ENCODE measurements at regions not wholly inside any gene's neighbourhood (a gene's known extent, or its start where the extent isn't known, plus 50 kb on each side); places are given as distances from the start of the nearest gene placed in this dataset.

DNA sequence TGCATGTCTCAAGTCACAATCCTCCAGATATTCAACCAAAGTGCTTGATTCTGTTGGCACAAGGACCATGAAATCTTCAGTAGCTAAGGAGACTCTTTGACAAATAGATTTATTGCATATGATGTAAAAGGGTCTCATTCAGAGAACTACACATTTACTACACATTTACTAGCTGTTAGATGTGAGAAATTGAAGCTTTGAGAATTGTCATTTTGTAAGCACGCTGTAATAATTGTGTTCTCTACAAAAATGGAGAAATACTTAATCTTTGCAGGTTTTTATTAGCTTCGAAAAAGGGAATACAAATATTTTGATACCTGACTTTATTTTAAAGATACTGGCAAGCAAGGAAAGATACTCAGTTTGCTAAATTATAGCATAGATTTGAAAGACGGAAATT, 70.2 kb upstream of the CHD2 start:
- H3K36me3 ChIP-seq (ENCODE audit: control insufficient read depth, insufficient read depth, low read length): no peaks in the 10 kb centered on the region
- no peaks in the 10 kb centered on the region for H3K27me3 ChIP-seq (ENCODE audit: control insufficient read depth, insufficient read depth, low read length)
- no peaks in the 10 kb centered on the region for H3K79me2 ChIP-seq
- TF ChIP-seq, protein P1, sequence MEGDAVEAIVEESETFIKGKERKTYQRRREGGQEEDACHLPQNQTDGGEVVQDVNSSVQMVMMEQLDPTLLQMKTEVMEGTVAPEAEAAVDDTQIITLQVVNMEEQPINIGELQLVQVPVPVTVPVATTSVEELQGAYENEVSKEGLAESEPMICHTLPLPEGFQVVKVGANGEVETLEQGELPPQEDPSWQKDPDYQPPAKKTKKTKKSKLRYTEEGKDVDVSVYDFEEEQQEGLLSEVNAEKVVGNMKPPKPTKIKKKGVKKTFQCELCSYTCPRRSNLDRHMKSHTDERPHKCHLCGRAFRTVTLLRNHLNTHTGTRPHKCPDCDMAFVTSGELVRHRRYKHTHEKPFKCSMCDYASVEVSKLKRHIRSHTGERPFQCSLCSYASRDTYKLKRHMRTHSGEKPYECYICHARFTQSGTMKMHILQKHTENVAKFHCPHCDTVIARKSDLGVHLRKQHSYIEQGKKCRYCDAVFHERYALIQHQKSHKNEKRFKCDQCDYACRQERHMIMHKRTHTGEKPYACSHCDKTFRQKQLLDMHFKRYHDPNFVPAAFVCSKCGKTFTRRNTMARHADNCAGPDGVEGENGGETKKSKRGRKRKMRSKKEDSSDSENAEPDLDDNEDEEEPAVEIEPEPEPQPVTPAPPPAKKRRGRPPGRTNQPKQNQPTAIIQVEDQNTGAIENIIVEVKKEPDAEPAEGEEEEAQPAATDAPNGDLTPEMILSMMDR (IDR thresholded peaks at IDR 0.05): no peak
- H3K4me3 ChIP-seq (ENCODE audit: low read depth, low read length): no peak overlapping the region
- H3K9me3 ChIP-seq (ENCODE audit: control insufficient read depth, low read length): no peaks in the 10 kb centered on the region
- no peak overlapping the region for H2AFZ ChIP-seq
- H3K4me2 ChIP-seq (ENCODE audit: low read length): no peak overlapping the region
- H3K27ac ChIP-seq: no peak overlapping the region
- H3K4me1 ChIP-seq: peaks cover 15% of the 10 kb centered on the region
- H3K9ac ChIP-seq: no peak overlapping the region

GRCh38 chr15:92831336-92831654, 68.8 kb upstream of the CHD2 start:
- Histone ChIP-seq H3K4me3 (ENCODE audit: low read depth, low read length) (peak overlapping the region; percentile 37), H3K27me3 (ENCODE audit: control insufficient read depth, insufficient read depth, low read length) (no peaks in the 10 kb centered on the region), H3K4me1 (peaks cover 15% of the 10 kb centered on the region), H3K79me2 (no peaks in the 10 kb centered on the region), H3K9ac (peak overlapping the region; percentile 37), H2AFZ (peak overlapping the region; percentile 84), H3K36me3 (ENCODE audit: control insufficient read depth, insufficient read depth, low read length) (no peaks in the 10 kb centered on the region), H3K9me3 (ENCODE audit: control insufficient read depth, low read length) (no peaks in the 10 kb centered on the region), H3K4me2 (ENCODE audit: low read length) (peak overlapping the region; percentile 61), H3K27ac (peak overlapping the region; percentile 91)
- TF ChIP-seq, protein P1 (IDR thresholded peaks at IDR 0.05): no peak

DNA sequence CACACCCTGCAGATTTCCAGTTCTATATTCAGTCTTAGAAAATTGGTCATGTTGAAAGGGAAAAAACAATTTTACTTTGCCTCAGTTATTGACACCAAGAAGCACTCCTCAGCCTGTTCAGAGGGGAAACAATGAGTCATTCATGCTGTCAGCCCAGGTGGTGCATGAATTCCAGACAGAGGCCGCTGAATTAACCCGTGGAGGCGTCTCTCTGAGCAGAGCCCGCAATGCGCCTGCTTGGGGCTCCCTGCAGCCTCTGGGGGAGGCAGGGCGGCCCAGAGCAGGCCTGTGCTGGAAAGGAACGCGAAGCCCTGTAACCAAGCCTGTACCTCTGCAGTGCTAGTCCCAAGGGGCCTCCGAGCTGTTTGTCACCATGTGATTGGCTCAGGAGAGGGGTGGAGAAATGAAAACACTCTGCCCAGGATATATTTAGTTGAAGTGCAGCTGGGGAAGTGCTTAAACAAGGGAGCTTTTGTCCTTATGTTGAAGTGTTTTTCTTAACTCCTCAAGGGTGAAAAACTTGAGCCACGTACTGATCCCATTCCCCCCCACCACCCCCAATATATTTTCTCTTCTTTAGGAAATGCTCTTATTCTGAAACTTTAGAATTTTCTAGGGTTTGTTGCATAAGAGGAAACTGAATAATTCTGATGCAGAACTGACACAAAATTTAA, 68.3 kb upstream of the CHD2 start:
- TF ChIP-seq, protein P1 (IDR thresholded peaks at IDR 0.05): no peak

DNA sequence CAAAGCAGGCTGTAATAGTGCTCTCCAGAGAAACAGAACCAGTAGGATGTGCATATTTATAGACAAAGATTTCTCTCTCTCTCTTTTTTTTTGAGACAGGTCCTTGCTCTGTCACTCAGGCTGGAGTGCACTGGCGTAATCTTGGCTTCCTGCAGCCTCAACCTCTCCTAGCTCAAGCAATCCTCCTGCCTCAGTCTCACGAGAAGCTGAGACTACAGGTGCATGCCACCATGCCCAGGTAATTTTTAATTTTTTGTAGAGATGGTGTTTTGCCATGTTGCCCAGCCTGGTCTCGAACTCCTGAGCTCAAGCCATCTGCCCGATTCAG, 67.1 kb upstream of the CHD2 start:
- TF ChIP-seq, protein P1 (IDR thresholded peaks at IDR 0.05): no peak
- H3K9ac ChIP-seq: no peak overlapping the region
- H3K4me3 ChIP-seq (ENCODE audit: low read depth, low read length): peak overlapping the region; percentile 33

More for the DNA sequence above, 68.3 kb upstream of the CHD2 start:
- Histone ChIP-seq H3K27me3 (ENCODE audit: control insufficient read depth, insufficient read depth, low read length) (no peaks in the 10 kb centered on the region), H3K9ac (peak overlapping the region; percentile 37), H3K27ac (peak overlapping the region; percentile 91), H3K4me3 (ENCODE audit: low read depth, low read length) (peak overlapping the region; percentile 37), H3K79me2 (no peaks in the 10 kb centered on the region), H3K4me1 (peaks cover 15% of the 10 kb centered on the region), H2AFZ (peak overlapping the region; percentile 84), H3K4me2 (ENCODE audit: low read length) (peak overlapping the region; percentile 61), H3K9me3 (ENCODE audit: control insufficient read depth, low read length) (no peaks in the 10 kb centered on the region), H3K36me3 (ENCODE audit: control insufficient read depth, insufficient read depth, low read length) (no peaks in the 10 kb centered on the region)

More for the DNA sequence above, 67.1 kb upstream of the CHD2 start:
- H3K36me3 ChIP-seq (ENCODE audit: control insufficient read depth, insufficient read depth, low read length): no peaks in the 10 kb centered on the region
- H3K27me3 ChIP-seq (ENCODE audit: control insufficient read depth, insufficient read depth, low read length): no peaks in the 10 kb centered on the region
- no peak overlapping the region for H3K4me2 ChIP-seq (ENCODE audit: low read length)
- peak overlapping the region; percentile 91 for H3K27ac ChIP-seq
- peak overlapping the region; percentile 84 for H2AFZ ChIP-seq
- H3K79me2 ChIP-seq: no peaks in the 10 kb centered on the region
- H3K9me3 ChIP-seq (ENCODE audit: control insufficient read depth, low read length): no peaks in the 10 kb centered on the region
- peaks cover 15% of the 10 kb centered on the region for H3K4me1 ChIP-seq

All from parathyroid adenoma (tissue), 2 donors.